Natural killer cell treated with Interleukin-12 subunit alpha and Interleukin-12 subunit beta and Interleukin-15 and Interleukin-18, amount 100 ng/mL, for 72 hours (primary cell): ENCODE measurements at regions not wholly inside any gene's neighbourhood (a gene's known extent, or its start where the extent isn't known, plus 50 kb on each side); places are given as distances from the start of the nearest gene placed in this dataset.
"Not testable (repeated sequence)": the region's sequence is repeated elsewhere in the genome, so short reads cannot be mapped to it uniquely, and the experiment has no call there.

Experiments
- ATAC-seq, 2 donors: fragments of 150-1000 bp; cut with Tn5 transposase in 1 of 2; sonication (Bioruptor Pico), chemical (Tn5 transposase) in 1 of 2; 2 replicates each; pipeline ENCODE4 v1.10.0; 2021
- DNase-seq: peaks from one replicate; pipeline ENCODE4 v3.0.0; 2022; ENCODE audit warnings: low spot score
- H3K27ac Mint-ChIP-seq, 2 donors: 1 replicate in 1 of 2; 2 replicates in 1 of 2; pipeline ENCODE4 v1.8.0; 2022; ENCODE audit warnings: mixed read lengths in 2 of 2, mild to moderate bottlenecking in 1 of 2, moderate library complexity in 1 of 2
- H3K27me3 Mint-ChIP-seq, 2 donors: 1 replicate in 1 of 2; 2 replicates in 1 of 2; pipeline ENCODE4 v1.8.0; 2022; ENCODE audit warnings: mixed read lengths in 2 of 2
- H3K36me3 Mint-ChIP-seq: one replicate; pipeline ENCODE4 v1.8.0; 2022; ENCODE audit warnings: mixed read lengths
- H3K4me1 Mint-ChIP-seq, 2 donors: 1 replicate in 1 of 2; 2 replicates in 1 of 2; pipeline ENCODE4 v1.8.0; 2022; ENCODE audit warnings: low read depth in 2 of 2, mixed read lengths in 2 of 2, mild to moderate bottlenecking in 1 of 2
- H3K4me3 Mint-ChIP-seq: one replicate; pipeline ENCODE4 v1.8.0; 2022; ENCODE audit warnings: mixed read lengths
- H3K9me3 Mint-ChIP-seq: 2 replicates; pipeline ENCODE4 v1.8.0; 2022; ENCODE audit warnings: mixed read lengths

DNA sequence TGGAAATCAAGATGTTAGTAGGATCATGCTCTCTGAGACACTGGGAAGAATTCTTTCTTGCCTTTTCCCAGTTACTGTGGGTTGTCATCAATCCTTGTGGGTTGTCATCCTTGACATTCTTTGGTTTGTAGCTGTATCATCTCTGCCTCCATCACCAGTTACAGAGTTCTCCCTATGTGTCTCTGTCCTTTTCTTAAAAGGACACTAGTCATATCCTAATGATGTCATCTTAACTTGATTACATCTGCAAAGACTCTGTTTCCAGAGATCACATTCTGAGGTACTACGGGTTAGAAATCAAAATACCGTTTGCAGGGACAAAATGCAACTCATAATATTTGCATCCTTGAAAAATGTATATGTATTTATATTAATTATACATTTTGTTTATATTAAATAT, 500.4 kb downstream of the ZBBX start:
- no peak for DNase-seq
- Mint-ChIP-seq H3K4me1 (no peaks in the 10 kb centered on the region), H3K27ac (no peak overlapping the region), H3K27me3 (no peaks in the 10 kb centered on the region), H3K4me3 (no peak overlapping the region), H3K36me3 (no peaks in the 10 kb centered on the region), H3K9me3 (peaks cover 9% of the 10 kb centered on the region)
- no peak for ATAC-seq

DNA sequence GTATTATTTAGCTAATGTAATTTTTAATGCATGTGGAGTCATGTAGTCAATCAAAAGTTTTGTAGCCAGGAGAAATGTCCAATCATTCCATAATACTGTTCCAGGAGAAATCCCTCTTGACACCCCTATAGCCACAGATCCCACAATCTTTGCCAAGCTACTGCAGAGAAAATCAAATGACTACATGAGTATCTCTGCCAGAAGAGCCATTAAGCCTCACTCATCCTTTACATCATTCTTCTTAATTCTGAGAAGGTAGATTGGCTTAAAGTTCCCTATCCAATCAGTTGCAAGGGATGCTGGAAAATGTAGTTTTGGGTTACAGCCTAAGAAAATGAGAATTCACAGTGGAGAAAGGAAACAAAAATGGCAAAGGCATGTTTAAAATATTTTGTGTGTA, 502.1 kb downstream of the ZBBX start:
- Mint-ChIP-seq H3K27ac (no peak overlapping the region), H3K9me3 (peaks cover 12% of the 10 kb centered on the region), H3K27me3 (no peaks in the 10 kb centered on the region), H3K4me1 (no peaks in the 10 kb centered on the region), H3K4me3 (no peak overlapping the region), H3K36me3 (no peaks in the 10 kb centered on the region)
- ATAC-seq (no peak), DNase-seq (no peak)

DNA sequence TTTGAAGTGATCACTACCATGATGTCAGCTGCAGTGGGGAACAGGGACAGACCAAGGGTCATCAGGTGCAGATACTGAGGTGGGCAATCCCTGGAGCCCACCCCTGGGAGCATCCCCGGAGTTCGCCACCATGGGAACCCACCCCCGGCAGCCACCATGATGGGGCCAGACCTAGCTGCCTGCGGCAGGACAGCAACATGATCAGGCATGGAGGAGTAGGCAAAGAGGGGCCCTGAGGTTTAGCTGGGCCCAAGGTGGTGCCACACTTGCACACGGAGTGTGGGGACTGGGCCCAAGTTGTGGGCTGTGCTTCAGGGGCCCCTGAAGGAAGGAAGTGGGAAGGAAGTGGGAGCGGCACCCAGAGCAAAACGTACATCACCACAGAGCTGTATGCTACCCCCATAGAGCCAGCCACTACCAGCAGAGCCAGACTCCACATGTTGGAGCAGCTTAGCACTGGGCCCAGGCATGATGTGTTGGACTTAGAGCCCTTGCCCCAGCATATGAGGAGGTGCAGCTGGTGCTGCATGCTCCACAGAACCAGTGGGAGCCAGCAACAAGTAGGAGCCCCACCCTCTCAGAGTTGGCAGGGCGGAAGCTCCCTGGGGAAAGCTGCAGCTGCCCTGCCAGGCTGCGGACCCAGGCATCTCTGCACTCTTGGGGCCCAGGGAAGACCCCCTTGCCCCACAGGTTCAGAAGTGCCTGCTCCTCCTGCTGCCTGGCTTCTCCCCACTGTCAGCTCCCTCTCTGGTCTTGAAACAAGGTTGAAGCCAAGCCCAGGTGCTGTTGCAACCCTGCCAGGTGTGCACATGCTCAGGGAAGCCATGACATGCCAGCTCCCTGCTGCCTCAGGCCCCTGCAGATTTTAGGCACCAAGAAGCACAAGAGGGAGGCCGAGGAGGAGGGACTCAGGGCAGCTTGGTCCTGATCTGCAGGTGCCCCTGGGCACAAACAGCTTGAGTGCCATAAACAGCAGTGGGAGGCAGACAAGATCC, 515.3 kb downstream of the ZBBX start:
- peaks cover 13% of the 10 kb centered on the region for H3K9me3 Mint-ChIP-seq
- H3K4me3 Mint-ChIP-seq, result no peak overlapping the region
- H3K4me1 Mint-ChIP-seq, result no peaks in the 10 kb centered on the region
- no peaks in the 10 kb centered on the region for H3K27me3 Mint-ChIP-seq
- peak in 1 of 2 donors; percentile 27 for ATAC-seq
- DNase-seq, result no peak
- H3K27ac Mint-ChIP-seq, result no peak overlapping the region
- H3K36me3 Mint-ChIP-seq, result no peaks in the 10 kb centered on the region

DNA sequence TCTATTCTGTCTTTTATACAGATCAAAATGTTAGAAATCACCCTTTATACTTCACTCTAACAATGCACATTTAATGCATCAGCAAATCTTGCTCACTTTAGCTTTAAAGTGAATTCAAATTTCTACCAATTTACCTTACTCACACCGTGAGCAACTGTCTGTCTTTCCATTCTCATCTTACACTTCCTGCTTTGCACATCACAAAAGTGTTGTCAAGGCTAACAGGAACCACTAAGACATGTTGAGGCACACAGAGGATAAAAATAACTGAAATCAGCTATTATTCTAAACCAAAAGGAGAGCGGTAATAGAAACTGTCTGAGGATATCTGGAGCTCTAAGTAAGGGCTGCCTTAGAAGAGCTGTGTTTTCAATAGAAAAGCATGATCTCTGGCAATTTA, 519.9 kb downstream of the ZBBX start:
- Mint-ChIP-seq H3K36me3 (no peaks in the 10 kb centered on the region), H3K27me3 (no peaks in the 10 kb centered on the region), H3K4me3 (no peak overlapping the region), H3K4me1 (no peaks in the 10 kb centered on the region), H3K27ac (no peak overlapping the region), H3K9me3 (no peaks in the 10 kb centered on the region)
- DNase-seq (no peak), ATAC-seq (no peak)

DNA sequence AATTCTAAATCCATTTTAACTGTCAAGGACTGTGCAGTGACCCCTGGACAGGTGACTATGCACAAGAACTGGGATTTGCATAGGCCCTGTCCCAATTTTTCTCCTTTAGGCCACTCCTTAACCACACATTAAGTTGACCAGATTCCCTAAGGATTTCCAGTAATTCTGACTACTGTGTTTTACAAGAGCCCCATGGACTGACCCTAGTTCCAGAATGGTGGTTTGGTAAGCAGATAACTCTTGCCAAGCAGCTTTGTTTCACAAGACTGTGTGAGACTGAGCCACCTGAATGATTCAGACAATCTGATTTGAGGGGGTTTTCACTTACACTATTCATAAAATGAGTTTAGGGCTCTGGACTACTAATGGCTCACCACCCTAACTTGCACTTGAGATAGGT, 535.8 kb downstream of the ZBBX start:
- Mint-ChIP-seq H3K4me1 (no peaks in the 10 kb centered on the region), H3K27me3 (no peaks in the 10 kb centered on the region), H3K4me3 (no peak overlapping the region), H3K27ac (no peak overlapping the region), H3K36me3 (no peaks in the 10 kb centered on the region), H3K9me3 (peaks cover 25% of the 10 kb centered on the region)
- ATAC-seq (no peak), DNase-seq (no peak)

DNA sequence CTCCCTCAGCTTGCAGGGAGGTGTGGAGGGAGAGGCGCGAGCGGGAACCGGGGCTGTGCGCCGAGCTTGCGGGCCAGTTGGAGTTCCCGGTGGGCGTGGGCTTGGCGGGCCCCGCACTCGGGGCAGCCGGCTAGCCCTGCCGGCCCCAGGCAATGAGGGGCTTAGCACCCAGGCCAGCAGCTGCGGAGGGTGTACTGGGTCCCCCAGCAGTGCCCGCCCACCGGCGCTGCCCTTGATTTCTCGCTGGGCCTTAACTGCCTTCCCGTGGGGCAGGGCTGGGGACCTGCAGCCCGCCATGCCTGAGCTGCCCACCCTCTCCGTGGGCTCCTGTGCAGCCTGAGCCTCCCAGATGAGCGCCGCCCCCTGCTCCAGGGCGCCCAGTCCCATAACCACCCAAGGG, 537.3 kb downstream of the ZBBX start:
- DNase-seq, H3K27ac Mint-ChIP-seq, H3K36me3 Mint-ChIP-seq, H3K4me3 Mint-ChIP-seq, H3K4me1 Mint-ChIP-seq, ATAC-seq, H3K27me3 Mint-ChIP-seq: not testable (repeated sequence)
- peaks cover 14% of the 10 kb centered on the region for H3K9me3 Mint-ChIP-seq

DNA sequence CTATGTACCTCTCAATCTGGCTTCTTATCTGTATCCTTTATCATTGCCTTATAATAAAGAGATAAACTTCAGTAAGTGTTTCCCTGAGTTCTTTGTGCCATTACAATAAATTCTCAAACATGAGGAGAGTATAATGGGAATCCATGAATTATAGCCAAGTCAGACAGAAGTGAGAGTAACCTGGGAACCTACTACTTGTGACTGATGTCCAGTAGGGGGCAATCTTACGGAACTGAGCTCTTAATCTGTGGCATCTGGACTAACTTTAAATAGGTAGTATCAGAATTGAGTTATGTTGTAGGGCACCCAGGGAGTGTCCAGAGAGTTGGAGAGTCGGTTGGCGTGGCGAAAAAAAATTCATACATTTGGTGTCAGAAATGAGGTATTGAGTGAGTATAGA, 542.6 kb downstream of the ZBBX start:
- DNase-seq, result no peak
- no peak overlapping the region for H3K27ac Mint-ChIP-seq
- no peaks in the 10 kb centered on the region for H3K27me3 Mint-ChIP-seq
- ATAC-seq, result no peak
- H3K4me3 Mint-ChIP-seq, result no peak overlapping the region
- no peaks in the 10 kb centered on the region for H3K4me1 Mint-ChIP-seq
- H3K9me3 Mint-ChIP-seq, result peaks cover 11% of the 10 kb centered on the region
- H3K36me3 Mint-ChIP-seq, result no peaks in the 10 kb centered on the region

DNA sequence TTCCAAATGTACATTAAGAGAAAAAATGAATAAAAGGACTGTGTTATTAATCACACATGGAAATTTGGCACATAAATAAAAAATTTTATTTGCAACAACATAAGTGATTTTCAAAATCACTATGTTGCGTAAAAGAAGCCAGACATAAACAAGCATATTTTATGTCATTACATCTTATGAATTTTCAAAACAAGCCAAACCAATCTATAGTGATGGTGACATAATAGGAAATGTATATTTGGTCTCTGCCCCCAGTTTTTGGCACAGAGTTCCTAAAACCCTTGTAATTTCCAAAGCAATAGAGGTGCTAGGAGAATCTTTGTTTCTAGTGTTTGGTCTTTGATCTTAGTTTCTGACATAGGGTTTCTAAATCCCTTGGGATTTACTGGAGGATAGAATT, 543.3 kb downstream of the ZBBX start:
- Mint-ChIP-seq H3K27ac (no peak overlapping the region), H3K36me3 (no peaks in the 10 kb centered on the region), H3K27me3 (no peaks in the 10 kb centered on the region), H3K4me3 (no peak overlapping the region), H3K9me3 (peaks cover 11% of the 10 kb centered on the region), H3K4me1 (no peaks in the 10 kb centered on the region)
- ATAC-seq (no peak), DNase-seq (no peak)

DNA sequence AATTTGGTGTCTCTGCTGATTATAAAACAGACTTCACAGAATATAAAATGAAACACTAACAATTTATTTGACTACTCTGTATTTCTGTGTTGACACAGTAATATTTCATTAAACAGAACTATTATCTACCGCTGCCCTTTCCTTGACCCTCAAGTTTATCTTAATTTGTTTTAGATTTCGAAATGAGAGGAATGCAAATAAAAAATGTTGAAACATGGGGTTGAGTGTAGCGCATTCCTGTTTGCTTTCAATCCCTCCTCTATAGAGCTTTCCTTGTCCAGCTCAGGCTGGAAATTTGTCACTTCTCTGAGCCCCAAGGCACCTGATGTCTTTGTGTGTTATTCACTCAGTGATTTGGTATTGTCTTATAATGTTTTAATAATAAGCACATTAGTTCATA, 550.2 kb downstream of the ZBBX start:
- peaks cover 6% of the 10 kb centered on the region for H3K36me3 Mint-ChIP-seq
- ATAC-seq (no peak), DNase-seq (no peak)
- no peaks in the 10 kb centered on the region for H3K27me3 Mint-ChIP-seq
- no peak overlapping the region for H3K4me3 Mint-ChIP-seq
- H3K27ac Mint-ChIP-seq, result no peak overlapping the region
- peaks cover 9% of the 10 kb centered on the region for H3K9me3 Mint-ChIP-seq
- H3K4me1 Mint-ChIP-seq, result no peaks in the 10 kb centered on the region

DNA sequence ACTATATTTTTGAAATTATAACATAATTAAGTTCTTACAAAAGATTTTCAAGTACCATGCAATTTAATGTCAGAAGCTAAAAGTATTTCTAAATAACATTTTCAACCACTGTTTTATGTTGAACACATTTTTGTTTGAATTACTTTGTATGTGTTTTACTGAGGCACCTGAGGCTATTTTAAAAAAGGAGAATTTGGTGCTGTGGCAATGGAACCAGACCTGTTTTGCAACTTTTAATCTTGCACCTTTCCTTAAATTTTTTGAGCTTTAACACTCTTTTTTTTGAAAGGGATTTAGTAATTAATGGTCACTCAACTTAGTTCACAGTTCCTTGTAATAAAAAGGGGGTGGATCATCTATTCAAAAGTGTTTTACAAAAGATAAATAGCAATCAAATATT, 561.6 kb downstream of the ZBBX start:
- Mint-ChIP-seq H3K36me3 (peaks cover 5% of the 10 kb centered on the region), H3K27me3 (no peaks in the 10 kb centered on the region), H3K4me3 (no peak overlapping the region), H3K27ac (no peak overlapping the region), H3K4me1 (no peaks in the 10 kb centered on the region), H3K9me3 (peaks cover 12% of the 10 kb centered on the region)
- DNase-seq, result no peak
- no peak for ATAC-seq

DNA sequence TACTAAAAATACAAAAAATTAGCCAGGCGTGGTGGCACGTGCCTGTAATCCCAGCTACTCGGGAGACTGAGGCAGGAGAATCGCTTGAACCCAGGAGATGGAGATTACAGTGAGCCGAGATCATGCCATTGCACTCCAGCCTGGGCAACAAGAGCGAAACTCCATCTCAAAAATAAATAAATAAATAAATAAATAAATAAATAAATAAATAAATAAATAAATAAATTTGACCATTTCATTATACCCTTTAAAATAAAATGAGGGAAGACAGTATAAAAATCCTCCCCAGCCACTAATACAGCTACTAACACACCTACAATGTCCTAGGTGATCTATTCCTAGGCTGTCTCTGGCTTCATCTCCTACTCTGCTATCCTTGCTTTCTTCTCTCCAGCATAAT, 562.8 kb downstream of the ZBBX start:
- DNase-seq, ATAC-seq, H3K27me3 Mint-ChIP-seq, H3K4me1 Mint-ChIP-seq, H3K27ac Mint-ChIP-seq, H3K36me3 Mint-ChIP-seq, H3K4me3 Mint-ChIP-seq: not testable (repeated sequence)
- H3K9me3 Mint-ChIP-seq, result peaks cover 15% of the 10 kb centered on the region

DNA sequence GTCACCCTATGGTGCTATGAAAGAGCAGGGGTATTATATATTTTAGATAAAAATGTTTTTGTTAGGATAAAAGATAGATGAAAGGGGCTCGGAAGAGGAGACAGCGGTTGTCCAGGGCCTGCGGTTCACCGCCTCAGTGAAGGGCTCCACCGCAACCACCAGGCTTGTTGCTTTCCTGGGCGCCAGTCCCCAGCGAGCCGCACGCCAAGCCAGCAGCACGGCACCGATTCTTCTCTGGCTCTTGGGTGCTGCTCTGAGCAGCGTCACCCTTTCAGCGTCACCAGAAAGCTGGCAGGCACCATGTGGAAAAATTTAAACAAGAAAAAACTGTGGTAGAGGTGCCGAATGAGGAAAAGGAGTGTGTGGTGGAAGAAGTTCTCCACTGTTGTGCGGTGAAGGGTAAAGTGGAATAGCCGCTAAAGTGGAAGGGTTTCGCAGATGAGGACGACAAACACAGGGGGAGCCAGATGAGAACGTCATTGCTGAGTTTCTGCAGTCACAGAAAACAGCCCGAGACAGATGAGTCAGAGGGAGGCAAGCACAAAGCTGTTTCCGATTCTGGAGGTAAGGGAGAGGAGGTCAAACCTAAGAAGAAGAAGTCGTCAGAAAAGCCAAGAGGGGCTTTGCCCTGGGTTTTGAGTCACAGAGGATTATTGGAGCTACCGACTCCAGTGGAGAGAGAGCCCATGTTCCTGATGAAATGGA, 569.2 kb downstream of the ZBBX start:
- peaks cover 33% of the 10 kb centered on the region for H3K9me3 Mint-ChIP-seq
- ATAC-seq, result no peak
- H3K36me3 Mint-ChIP-seq, result peaks cover 19% of the 10 kb centered on the region
- no peak for DNase-seq
- H3K4me3 Mint-ChIP-seq, result no peak overlapping the region
- no peaks in the 10 kb centered on the region for H3K27me3 Mint-ChIP-seq
- H3K27ac Mint-ChIP-seq, result no peak overlapping the region
- no peaks in the 10 kb centered on the region for H3K4me1 Mint-ChIP-seq

DNA sequence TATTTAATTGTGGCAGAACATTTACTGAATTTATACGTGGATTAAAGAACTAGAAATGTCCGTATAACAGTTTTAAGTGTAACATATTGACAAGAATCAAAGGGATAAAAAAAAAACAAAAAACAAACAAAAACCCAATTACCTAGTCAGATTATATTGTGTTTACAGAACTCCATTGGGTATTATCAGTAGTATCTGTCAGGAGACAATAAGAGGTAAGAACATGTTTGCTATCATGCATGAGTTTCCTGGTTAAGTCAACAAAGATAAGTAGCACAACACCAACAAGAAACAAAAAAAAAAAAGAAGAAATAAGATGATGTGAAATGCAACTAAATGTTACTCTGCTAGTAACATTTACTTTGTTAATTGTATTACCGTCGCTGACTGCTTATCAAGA, 570.6 kb downstream of the ZBBX start:
- DNase-seq (no peak), ATAC-seq (no peak)
- Mint-ChIP-seq H3K4me1 (no peaks in the 10 kb centered on the region), H3K4me3 (no peak overlapping the region), H3K36me3 (peaks cover 15% of the 10 kb centered on the region), H3K27me3 (no peaks in the 10 kb centered on the region), H3K27ac (no peak overlapping the region), H3K9me3 (peaks cover 31% of the 10 kb centered on the region)

DNA sequence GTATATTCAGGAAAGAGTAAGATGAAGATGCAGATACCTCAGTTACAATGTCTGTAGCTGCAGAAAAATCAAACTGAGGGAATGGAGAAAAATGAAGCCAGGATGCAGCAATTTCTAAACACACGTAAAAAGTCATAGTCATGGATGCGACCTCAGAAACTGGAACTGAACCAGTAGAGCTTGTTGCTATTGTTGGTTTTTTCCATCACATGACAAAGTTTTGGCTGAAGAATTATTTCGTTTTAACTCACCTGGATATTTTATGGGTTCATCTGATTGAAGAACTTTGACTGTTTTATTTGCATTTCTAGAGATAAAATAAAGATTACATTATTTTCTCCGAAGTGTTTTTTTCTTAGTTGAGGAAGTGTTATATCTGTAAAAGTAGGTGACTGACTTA, 591.2 kb downstream of the ZBBX start:
- no peak for ATAC-seq
- Mint-ChIP-seq H3K36me3 (no peaks in the 10 kb centered on the region), H3K27ac (no peak overlapping the region), H3K4me3 (no peak overlapping the region), H3K9me3 (peaks cover 17% of the 10 kb centered on the region), H3K27me3 (no peaks in the 10 kb centered on the region), H3K4me1 (no peaks in the 10 kb centered on the region)
- no peak for DNase-seq
